RKO (cell line): ENCODE measurements at regions not wholly inside any gene's neighbourhood (a gene's known extent, or its start where the extent isn't known, plus 50 kb on each side); places are given as distances from the start of the nearest gene placed in this dataset.
A peak's percentile ranks its signal among the peaks of the same experiment; 100 is the strongest.

ENCODE experiments used
- DNase-seq: peaks from one replicate; pipeline ENCODE4 v3.0.0-alpha.2; 2016; ENCODE audit warnings: low spot score

DNA sequence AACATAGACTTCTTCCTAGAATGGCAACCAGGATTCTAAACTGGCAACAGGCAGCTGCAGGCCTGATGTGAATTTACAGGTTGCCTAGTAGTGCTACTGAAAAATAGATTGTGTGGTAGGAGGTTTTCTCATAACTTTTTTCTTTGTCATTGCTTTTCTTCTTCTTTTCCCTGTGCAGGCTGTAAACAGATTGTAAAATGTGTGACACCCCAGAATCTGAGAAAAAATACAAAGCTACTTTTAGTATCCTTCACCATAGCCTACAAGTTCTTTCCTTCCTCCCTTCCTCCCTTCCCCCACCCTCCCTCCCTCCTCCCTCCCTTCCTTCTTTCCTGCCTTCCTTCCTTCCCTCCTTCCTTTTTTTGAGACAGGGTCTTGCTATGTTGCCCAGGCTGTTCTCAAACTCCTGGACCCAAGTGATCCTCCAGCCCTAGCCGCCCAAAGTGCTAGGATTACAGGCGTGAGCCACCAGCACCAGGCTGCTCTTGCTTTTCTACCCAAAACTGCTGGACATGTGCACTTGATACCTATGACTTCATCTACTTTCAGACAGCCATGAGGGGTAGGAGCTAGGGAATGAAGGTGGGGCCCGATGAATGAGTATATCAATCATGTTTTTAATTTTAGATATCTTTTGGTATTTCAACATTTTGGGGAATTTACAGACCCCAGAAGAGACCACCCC is 114.2 kb upstream of the EEA1 start:
- DNase-seq: no peak

GRCh38 chr12:93043877-93044209 is 114.7 kb upstream of the EEA1 start:
- no peak for DNase-seq

- no peak for DNase-seq
Observed at GRCh38 chr12:93047118-93047517, 118.0 kb upstream of the EEA1 start.

- no peak for DNase-seq
Observed at GRCh38 chr12:93048656-93049055, 119.6 kb upstream of the EEA1 start.

DNA sequence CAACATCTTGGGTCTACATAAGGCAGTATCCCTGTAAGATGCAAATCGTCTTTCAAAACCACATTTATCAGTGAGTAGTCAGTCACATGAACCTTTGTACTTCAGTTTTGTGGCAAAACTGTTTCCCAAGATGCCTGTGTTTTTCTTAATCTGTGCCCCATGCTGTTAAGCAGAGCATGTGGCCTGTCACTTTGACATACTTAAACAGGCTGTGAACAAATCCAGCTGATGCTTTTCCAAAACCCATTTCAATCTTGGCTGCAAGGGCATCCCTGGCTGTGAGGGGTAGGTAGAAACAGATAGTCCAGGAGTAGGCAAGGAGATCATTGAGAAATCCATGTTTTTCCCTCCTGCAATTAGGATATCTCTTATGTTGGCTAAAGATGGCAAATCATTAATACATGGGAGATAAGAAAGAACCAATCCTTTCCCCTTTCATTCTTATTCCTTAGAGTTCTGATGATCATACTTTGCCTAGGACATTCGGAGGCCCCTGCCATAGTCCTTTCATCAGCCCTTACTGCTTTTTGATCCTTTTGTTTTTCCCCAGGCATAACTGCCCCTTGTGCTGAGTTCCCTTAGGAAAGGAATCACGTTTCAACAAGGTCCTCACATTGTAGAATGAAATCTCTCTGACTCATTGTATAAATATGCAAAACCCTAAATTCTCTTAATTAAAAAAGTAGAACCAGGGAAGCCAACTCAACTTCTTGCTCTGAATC is 121.1 kb upstream of the EEA1 start:
- no peak for DNase-seq

DNA sequence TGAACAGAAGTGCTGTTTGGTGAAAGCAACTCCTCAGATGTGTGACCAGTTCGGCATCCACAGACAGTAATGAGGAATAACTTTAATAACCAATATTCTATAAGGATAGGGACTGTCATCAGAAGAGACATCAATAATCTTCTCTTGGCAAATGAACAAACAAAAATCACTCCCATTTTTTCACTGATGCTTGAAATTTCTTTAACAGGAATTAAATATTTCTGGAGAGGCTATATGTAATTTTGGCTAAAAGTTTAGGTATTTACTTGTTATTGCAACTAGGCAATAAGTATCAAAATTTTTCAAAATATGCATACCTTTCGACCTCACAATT is 121.6 kb upstream of the EEA1 start:
- no peak for DNase-seq

DNA sequence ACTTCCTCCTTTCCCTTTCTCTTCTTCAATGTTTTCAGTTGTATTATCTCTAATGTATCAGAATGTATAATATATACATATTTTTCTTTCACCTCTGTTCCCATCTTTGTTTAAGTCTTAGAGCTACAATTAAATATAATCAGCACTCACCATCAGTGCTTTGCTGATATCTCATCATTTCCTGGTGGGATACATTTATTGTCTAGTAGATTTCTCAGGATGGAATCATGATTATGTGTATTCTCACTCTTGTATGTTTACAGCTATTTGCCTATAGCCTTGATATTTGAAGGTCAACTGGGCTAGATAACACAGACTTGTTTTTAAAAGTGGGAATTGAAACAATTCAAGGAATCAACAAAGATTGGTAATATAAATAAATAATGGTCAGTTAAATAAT is 124.9 kb upstream of the EEA1 start:
- no peak for DNase-seq

- no peak for DNase-seq
Observed at GRCh38 chr12:93055221-93055620, 126.1 kb upstream of the EEA1 start.

DNA sequence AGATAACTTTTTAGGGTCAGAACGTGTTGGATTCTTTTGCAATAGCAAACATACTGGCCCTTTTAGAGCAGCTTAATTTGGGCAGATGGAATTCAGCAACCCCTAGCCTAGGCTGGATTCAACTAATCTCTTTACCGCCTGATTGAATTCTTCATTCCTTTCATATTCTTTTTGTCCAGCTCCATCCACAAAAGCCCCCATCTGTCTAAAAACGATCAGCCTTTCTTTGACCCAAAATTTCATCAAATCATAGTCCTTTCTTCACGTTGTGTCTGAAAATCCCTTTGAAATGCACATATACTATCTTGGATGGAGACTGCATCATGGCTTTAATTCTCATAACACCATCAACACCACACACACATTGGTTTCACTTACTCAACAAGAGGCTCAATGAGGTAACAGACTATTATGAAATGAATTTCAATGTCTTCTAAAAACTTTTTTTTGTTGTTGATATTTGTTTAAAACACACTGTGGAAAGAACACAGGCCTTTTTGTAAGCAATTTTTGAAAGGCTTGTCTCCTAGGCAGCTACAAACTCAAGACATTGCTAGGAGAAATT is 128.0 kb upstream of the EEA1 start:
- DNase-seq: no peak

- DNase-seq: no peak
Observed at GRCh38 chr12:93058280-93058679, 129.2 kb upstream of the EEA1 start.

GRCh38 chr12:93059288-93059687 is 130.2 kb upstream of the EEA1 start:
- DNase-seq: no peak

DNA sequence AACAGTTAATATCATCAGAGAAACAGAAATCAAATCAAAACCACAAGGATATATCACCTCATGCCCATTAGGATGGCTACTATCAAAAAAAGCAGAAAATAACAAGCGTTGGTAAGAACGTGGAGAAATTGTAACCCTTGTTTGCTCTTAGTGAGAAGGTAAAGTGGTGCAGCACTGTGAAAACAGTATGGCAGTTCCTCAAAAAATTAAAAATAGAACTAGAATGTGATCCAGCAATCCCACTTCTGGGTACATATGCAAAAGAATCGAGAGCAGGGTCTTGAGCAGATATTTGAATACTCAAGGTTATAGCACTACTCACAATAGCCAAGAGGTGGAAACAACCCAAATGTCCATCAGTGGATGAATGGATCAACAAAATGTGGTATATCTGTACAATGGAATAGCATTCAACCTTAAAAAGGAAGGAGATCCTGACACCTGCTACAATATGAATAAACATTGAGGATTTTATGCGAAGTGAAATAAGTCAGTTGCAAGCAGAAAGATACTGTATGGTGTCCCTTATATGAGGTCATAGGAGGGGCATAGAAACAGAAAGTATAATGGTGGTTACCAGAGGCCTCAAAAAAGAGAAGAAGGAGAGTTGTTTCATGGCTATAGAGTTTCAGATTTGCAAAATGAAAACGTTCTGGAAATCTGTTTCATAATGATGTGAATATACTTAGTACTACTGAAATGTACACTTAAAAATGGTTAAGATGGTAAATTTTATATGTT is 131.0 kb upstream of the EEA1 start:
- no peak for DNase-seq

GRCh38 chr12:93060666-93061472 is 131.8 kb upstream of the EEA1 start:
- DNase-seq: peak; percentile 20

- DNase-seq: no peak
Observed at GRCh38 chr12:93061473-93062419, 132.7 kb upstream of the EEA1 start.

DNA sequence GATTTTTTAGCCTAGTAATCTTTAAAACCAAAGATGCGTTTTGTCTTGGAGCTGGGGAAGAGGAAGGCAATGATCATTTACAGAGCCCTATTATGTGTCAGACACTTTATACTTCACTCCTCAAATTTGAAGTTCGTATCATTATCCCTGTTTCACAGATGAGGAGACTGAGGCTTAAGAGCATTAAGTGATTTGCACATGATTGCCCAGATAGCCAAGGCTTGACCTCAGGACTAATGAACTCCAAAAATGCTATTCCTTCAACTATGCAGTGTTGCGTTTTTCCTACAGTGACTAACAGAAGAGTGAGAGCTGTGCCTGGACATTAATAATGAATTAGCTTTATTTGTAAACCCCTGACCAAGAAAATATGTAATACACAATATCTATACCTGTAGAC is 136.8 kb upstream of the EEA1 start:
- no peak for DNase-seq

GRCh38 chr12:93072340-93072739 is 143.2 kb upstream of the EEA1 start:
- DNase-seq: no peak

DNA sequence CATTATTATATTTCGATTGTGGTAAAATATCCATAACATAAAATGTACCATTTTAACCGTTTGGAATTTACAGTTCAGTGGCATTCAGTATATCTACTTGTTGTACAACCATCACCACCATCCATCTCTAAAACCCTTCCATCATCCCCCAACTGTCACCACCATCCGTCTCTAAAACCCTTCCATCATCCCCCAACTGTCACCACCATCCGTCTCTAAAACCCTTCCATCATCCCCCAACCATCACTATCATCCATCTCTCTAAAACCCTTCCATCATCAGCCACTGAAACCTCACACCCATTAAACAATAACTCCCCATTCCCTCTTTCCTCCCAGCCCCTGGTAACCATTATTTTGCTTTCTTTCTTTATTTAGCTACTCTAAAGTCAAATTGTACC is 144.2 kb upstream of the EEA1 start:
- no peak for DNase-seq

- no peak for DNase-seq
Observed at GRCh38 chr12:93078059-93078458, 149.0 kb upstream of the EEA1 start.

GRCh38 chr12:93078577-93078976 is 149.5 kb upstream of the EEA1 start:
- DNase-seq: no peak

DNA sequence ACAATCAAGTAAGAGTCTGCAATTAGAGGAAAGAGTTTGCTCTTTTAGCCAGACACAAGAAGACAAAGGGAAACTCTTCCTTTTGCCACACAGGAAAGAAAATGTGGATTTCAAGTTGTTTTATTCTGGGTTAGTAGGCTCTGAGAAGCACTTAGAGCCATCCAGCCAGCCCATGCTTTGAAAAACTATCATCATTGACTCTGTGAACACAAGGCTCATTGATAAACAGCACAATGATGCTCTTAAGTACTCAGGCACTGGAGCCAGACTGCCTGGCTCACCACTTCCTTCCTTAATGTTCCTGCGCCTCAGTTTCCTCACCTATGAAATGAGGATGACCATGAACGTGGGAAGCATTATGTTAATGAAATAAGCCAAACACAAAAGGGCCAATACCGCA is 150.2 kb upstream of the EEA1 start:
- no peak for DNase-seq

- DNase-seq: no peak
Observed at GRCh38 chr12:93079976-93080375, 150.9 kb upstream of the EEA1 start.
